ENCODE measurements at regions not wholly inside any gene's neighbourhood (a gene's known extent, or its start where the extent isn't known, plus 50 kb on each side); places are given as distances from the start of the nearest gene placed in this dataset.

- ChIA-PET POLR2A (no interaction called here), CTCF (no interaction called here)
- Histone ChIP-seq H3K27me3 (ENCODE audit: control insufficient read depth, insufficient read depth, low read length) (no peaks in the 10 kb centered on the region), H3K4me3 (ENCODE audit: low read depth in 2 of 2, low read length in 2 of 2) (no peak overlapping the region), H3K4me1 (ENCODE audit: control insufficient read depth, insufficient read depth, low read length) (peaks cover 22% of the 10 kb centered on the region), H3K36me3 (ENCODE audit: control insufficient read depth, insufficient read depth, low read length) (no peaks in the 10 kb centered on the region), H3K9me3 (ENCODE audit: control insufficient read depth, insufficient read depth, low read depth, low read length) (peaks cover 3% of the 10 kb centered on the region; the same call in 1 of the 2 replicates), H3K27ac (ENCODE audit: low read length) (no peak overlapping the region)
- intact Hi-C loops (cut with micrococcal nuclease; ENCODE audit: unreplicated experiment) (no loop called here), in situ Hi-C loops (cut with HindIII; ENCODE audit: low pct_unique_long_range_greater_than_20kb, low sequenced_read_pairs) (no loop called here)
- TF ChIP-seq REST (IDR thresholded peaks at IDR 0.05; ENCODE audit: insufficient read depth in 1 of 2, low read depth in 2 of 2, low read length in 1 of 2) (no peak), TCF7L2 (IDR thresholded peaks at IDR 0.05; ENCODE audit: low read depth, low read length) (no peak), CTCF (IDR thresholded peaks at IDR 0.05) (no peak), POLR2AphosphoS5 (IDR thresholded peaks at IDR 0.05; ENCODE audit: low read depth, low read length) (no peak)
- no TSS peak for BruUV-seq (replicated peaks)
- no peak for DNase-seq (ENCODE audit: low read depth, low spot score)
- no peak for ATAC-seq
These were observed 1666.8 kb downstream of the SUCLG1 start for GRCh38 chr2:82792316-82792715.

- CTCF ChIA-PET: no interaction called here
- TF ChIP-seq TCF7L2 (IDR thresholded peaks at IDR 0.05; ENCODE audit: low read depth, low read length): peak; percentile 83
- no peak for TF ChIP-seq SIN3A (IDR thresholded peaks at IDR 0.05; ENCODE audit: borderline replicate concordance, insufficient read depth, low read depth, low read length)
- TF ChIP-seq CTCF (IDR thresholded peaks at IDR 0.05): no peak
- peak; percentile 36; the same call in 1 of the 2 replicates for TF ChIP-seq POLR2AphosphoS5 (IDR thresholded peaks at IDR 0.05; ENCODE audit: low read depth, low read length)
- Histone ChIP-seq H3K4me1 (ENCODE audit: control insufficient read depth, insufficient read depth, low read length) (peaks cover 22% of the 10 kb centered on the region), H3K36me3 (ENCODE audit: control insufficient read depth, insufficient read depth, low read length) (no peaks in the 10 kb centered on the region), H3K27me3 (ENCODE audit: control insufficient read depth, insufficient read depth, low read length) (no peaks in the 10 kb centered on the region), H3K4me3 (ENCODE audit: low read depth in 2 of 2, low read length in 2 of 2) (peak overlapping the region; percentile 20 to 61; a peak in 3 of 4 replicates), H3K9me3 (ENCODE audit: control insufficient read depth, insufficient read depth, low read depth, low read length) (no peaks in the 10 kb centered on the region), H3K27ac (ENCODE audit: low read length) (peak overlapping the region; percentile 76)
- ATAC-seq (peak; percentile 97), DNase-seq (ENCODE audit: low read depth, low spot score) (peak; percentile 78)
- POLR2A ChIA-PET: interaction anchor here (0.5 kb wide), 1 partner anchor 216 kb away, joined by 4 read pairs; no protein-coding TSS in a partner anchor
- in situ Hi-C loops (cut with HindIII; ENCODE audit: low pct_unique_long_range_greater_than_20kb, low sequenced_read_pairs): no loop called here
- intact Hi-C loops (cut with micrococcal nuclease; ENCODE audit: unreplicated experiment): no loop called here
- BruUV-seq (replicated peaks): no TSS peak
These were observed 1668.7 kb downstream of the SUCLG1 start for GRCh38 chr2:82790206-82791021.

Data from Panc1 (cell line).